Coronary artery (tissue), 2 donors: ENCODE measurements at regions not wholly inside any gene's neighbourhood (a gene's known extent, or its start where the extent isn't known, plus 50 kb on each side); places are given as distances from the start of the nearest gene placed in this dataset.
"Not testable (repeated sequence)": the region's sequence is repeated elsewhere in the genome, so short reads cannot be mapped to it uniquely, and the experiment has no call there.

ENCODE experiments used
- DNase-seq: peaks from one replicate; pipeline ENCODE4 v3.0.0-alpha.2; 2017; ENCODE audit warnings: low spot score
- H3K27ac ChIP-seq, 2 donors: fragments of 200-600 bp; sonication (generic); one replicate each; pipeline ENCODE4 v1.5.1; 2016 to 2019
- H3K4me3 ChIP-seq: fragments of 200-600 bp; sonication (generic); 2 replicates; pipeline ENCODE4 v1.5.1; 2016; ENCODE audit warnings: mild to moderate bottlenecking, moderate library complexity
- CTCF ChIP-seq: fragments of 200-600 bp; sonication (generic); IDR thresholded peaks from one replicate; pipeline ENCODE4 v1.5.1; 2019; ENCODE audit warnings: antibody characterized with exemption

GRCh38 chr6:81876971-81877370 is 124.5 kb upstream of the TENT5A start:
- Histone ChIP-seq H3K4me3 (no peak overlapping the region), H3K27ac (no peak overlapping the region)
- no peak for TF ChIP-seq CTCF
- no peak for DNase-seq

GRCh38 chr6:81875782-81876293 is 123.4 kb upstream of the TENT5A start:
- Histone ChIP-seq H3K4me3 (no peak overlapping the region), H3K27ac (no peak overlapping the region)
- no peak for DNase-seq
- no peak for TF ChIP-seq CTCF

GRCh38 chr6:81869749-81870508 is 117.4 kb upstream of the TENT5A start:
- DNase-seq, H3K4me3 ChIP-seq, H3K27ac ChIP-seq: not testable (repeated sequence)

GRCh38 chr6:81865712-81866111 is 113.2 kb upstream of the TENT5A start:
- H3K27ac ChIP-seq: peak overlapping the region in 1 of 2 donors; percentile 11
- TF ChIP-seq CTCF: no peak
- DNase-seq: no peak
- H3K4me3 ChIP-seq: no peak overlapping the region

GRCh38 chr6:81864124-81864523 is 111.6 kb upstream of the TENT5A start:
- no peak overlapping the region for H3K4me3 ChIP-seq
- no peak for TF ChIP-seq CTCF
- DNase-seq: no peak
- H3K27ac ChIP-seq: no peak overlapping the region

GRCh38 chr6:81863123-81863522 is 110.6 kb upstream of the TENT5A start:
- no peak for TF ChIP-seq CTCF
- Histone ChIP-seq H3K27ac (peak overlapping the region in 1 of 2 donors; percentile 5), H3K4me3 (no peak overlapping the region)
- no peak for DNase-seq

GRCh38 chr6:81861281-81861680 is 108.8 kb upstream of the TENT5A start:
- Histone ChIP-seq H3K4me3 (no peak overlapping the region), H3K27ac (peak overlapping the region; percentile 64 to 79)
- TF ChIP-seq CTCF: no peak
- no peak for DNase-seq
